HEK293 (cell line): ENCODE measurements at regions not wholly inside any gene's neighbourhood (a gene's known extent, or its start where the extent isn't known, plus 50 kb on each side); places are given as distances from the start of the nearest gene placed in this dataset.

Source experiments
- MEIS1 ChIP-seq: sonication (generic); formaldehyde crosslinking; IDR thresholded peaks from 2 replicates; pipeline ENCODE4 v1.8.1; 2022; ENCODE audit warnings: missing genetic modification reagents, mild to moderate bottlenecking, borderline replicate concordance
- MYNN ChIP-seq: fragments of 450-650 bp; formaldehyde crosslinking; IDR thresholded peaks from 2 replicates; pipeline ENCODE4 v1.5.1; 2016; ENCODE audit warnings: missing biosample characterization, missing genetic modification characterization, borderline replicate concordance
- SCRT2 ChIP-seq: fragments of 450-650 bp; formaldehyde crosslinking; IDR thresholded peaks from 2 replicates; pipeline ENCODE4 v1.5.1; 2016; ENCODE audit warnings: missing biosample characterization, missing genetic modification characterization
- WT1 ChIP-seq: fragments of 450-650 bp; formaldehyde crosslinking; IDR thresholded peaks from 2 replicates; pipeline ENCODE4 v1.5.1; 2016; ENCODE audit warnings: missing biosample characterization, missing genetic modification characterization
- YY2 ChIP-seq: fragments of 450-650 bp; formaldehyde crosslinking; IDR thresholded peaks from 2 replicates; pipeline ENCODE4 v1.5.1; 2016; ENCODE audit warnings: missing biosample characterization, missing genetic modification characterization
- ZNF114 ChIP-seq: fragments of 450-650 bp; formaldehyde crosslinking; IDR thresholded peaks from 2 replicates; pipeline ENCODE4 v1.5.0; 2017; ENCODE audit warnings: missing biosample characterization, missing genetic modification characterization
- ZNF121 ChIP-seq: fragments of 450-650 bp; formaldehyde crosslinking; IDR thresholded peaks from 2 replicates; pipeline ENCODE4 v1.5.1; 2016; ENCODE audit warnings: missing biosample characterization, missing genetic modification characterization
- ZNF202 ChIP-seq: fragments of 450-650 bp; formaldehyde crosslinking; IDR thresholded peaks from 2 replicates; pipeline ENCODE4 v1.5.1; 2016; ENCODE audit warnings: missing biosample characterization, missing genetic modification characterization, borderline replicate concordance
- ZNF354C ChIP-seq: fragments of 450-650 bp; formaldehyde crosslinking; IDR thresholded peaks from 2 replicates; pipeline ENCODE4 v1.5.1; 2016; ENCODE audit warnings: missing biosample characterization, missing genetic modification characterization, low read depth, borderline replicate concordance
- ZNF510 ChIP-seq: fragments of 450-650 bp; formaldehyde crosslinking; IDR thresholded peaks from 2 replicates; pipeline ENCODE4 v1.5.1; 2018; ENCODE audit warnings: mild to moderate bottlenecking, missing genetic modification characterization, missing biosample characterization; ENCODE audit not compliant: insufficient replicate concordance
- ZNF514 ChIP-seq: fragments of 450-650 bp; formaldehyde crosslinking; IDR thresholded peaks from 2 replicates; pipeline ENCODE4 v1.5.1; 2016; ENCODE audit warnings: missing biosample characterization, missing genetic modification characterization
- ZNF548 ChIP-seq: fragments of 450-650 bp; formaldehyde crosslinking; IDR thresholded peaks from 2 replicates; pipeline ENCODE4 v1.5.1; 2016; ENCODE audit warnings: missing biosample characterization, missing genetic modification characterization
- ZNF558 ChIP-seq: fragments of 450-650 bp; formaldehyde crosslinking; IDR thresholded peaks from 2 replicates; pipeline ENCODE4 v1.5.1; 2016; ENCODE audit warnings: missing biosample characterization, missing genetic modification characterization
- ZNF571 ChIP-seq: fragments of 450-650 bp; formaldehyde crosslinking; IDR thresholded peaks from 2 replicates; pipeline ENCODE4 v1.5.0; 2017; ENCODE audit warnings: missing biosample characterization, missing genetic modification characterization
- ZNF600 ChIP-seq: fragments of 450-650 bp; formaldehyde crosslinking; IDR thresholded peaks from 2 replicates; pipeline ENCODE4 v1.5.1; 2016; ENCODE audit warnings: missing biosample characterization, missing genetic modification characterization
- ZNF624 ChIP-seq: fragments of 450-650 bp; formaldehyde crosslinking; IDR thresholded peaks from 2 replicates; pipeline ENCODE4 v1.5.1; 2017; ENCODE audit warnings: missing biosample characterization, missing genetic modification characterization
- ZNF76 ChIP-seq: fragments of 450-650 bp; formaldehyde crosslinking; IDR thresholded peaks from 2 replicates; pipeline ENCODE4; 2016; ENCODE audit warnings: low read depth, missing biosample characterization, missing genetic modification characterization, borderline replicate concordance
- ZNF785 ChIP-seq: fragments of 450-650 bp; formaldehyde crosslinking; IDR thresholded peaks from 2 replicates; pipeline ENCODE4 v1.5.1; 2016; ENCODE audit warnings: missing biosample characterization, missing genetic modification characterization
- ZNF843 ChIP-seq: fragments of 450-650 bp; formaldehyde crosslinking; IDR thresholded peaks from 2 replicates; pipeline ENCODE4 v1.5.1; 2016; ENCODE audit warnings: missing biosample characterization, missing genetic modification characterization
- TF ChIP-seq, protein P1 (sequence below): sonication (generic); formaldehyde crosslinking; IDR thresholded peaks from 2 replicates; pipeline ENCODE4 v1.8.1; 2022; ENCODE audit warnings: mild to moderate bottlenecking, moderate library complexity, missing genetic modification reagents
- TF ChIP-seq, protein P2 (sequence below): fragments of 450-650 bp; formaldehyde crosslinking; IDR thresholded peaks from 2 replicates; pipeline ENCODE4 v1.5.1; 2016; ENCODE audit warnings: missing biosample characterization, missing genetic modification characterization
- TF ChIP-seq, protein P3 (sequence below): fragments of 450-650 bp; formaldehyde crosslinking; IDR thresholded peaks from 2 replicates; pipeline ENCODE4 v1.5.1; 2016; ENCODE audit warnings: missing biosample characterization, missing genetic modification characterization
- TF ChIP-seq, protein P4 (sequence below): fragments of 450-650 bp; formaldehyde crosslinking; IDR thresholded peaks from 2 replicates; pipeline ENCODE4 v1.5.1; 2016; ENCODE audit warnings: missing biosample characterization, missing genetic modification characterization, borderline replicate concordance
- TF ChIP-seq, protein P5 (sequence below): fragments of 450-650 bp; formaldehyde crosslinking; IDR thresholded peaks from 2 replicates; pipeline ENCODE4 v1.5.1; 2016; ENCODE audit warnings: missing biosample characterization, missing genetic modification characterization
- TF ChIP-seq, protein P6 (sequence below): fragments of 450-650 bp; formaldehyde crosslinking; IDR thresholded peaks from 2 replicates; pipeline ENCODE4 v1.5.1; 2016; ENCODE audit warnings: missing biosample characterization, missing genetic modification characterization
- TF ChIP-seq, protein P7 (sequence below): fragments of 450-650 bp; formaldehyde crosslinking; IDR thresholded peaks from 2 replicates; pipeline ENCODE4 v1.5.1; 2016; ENCODE audit warnings: missing biosample characterization, missing genetic modification characterization
- TF ChIP-seq, protein P8 (sequence below): fragments of 450-650 bp; formaldehyde crosslinking; IDR thresholded peaks from 2 replicates; pipeline ENCODE4 v1.5.1; 2016; ENCODE audit warnings: missing biosample characterization, missing genetic modification characterization

DNA sequence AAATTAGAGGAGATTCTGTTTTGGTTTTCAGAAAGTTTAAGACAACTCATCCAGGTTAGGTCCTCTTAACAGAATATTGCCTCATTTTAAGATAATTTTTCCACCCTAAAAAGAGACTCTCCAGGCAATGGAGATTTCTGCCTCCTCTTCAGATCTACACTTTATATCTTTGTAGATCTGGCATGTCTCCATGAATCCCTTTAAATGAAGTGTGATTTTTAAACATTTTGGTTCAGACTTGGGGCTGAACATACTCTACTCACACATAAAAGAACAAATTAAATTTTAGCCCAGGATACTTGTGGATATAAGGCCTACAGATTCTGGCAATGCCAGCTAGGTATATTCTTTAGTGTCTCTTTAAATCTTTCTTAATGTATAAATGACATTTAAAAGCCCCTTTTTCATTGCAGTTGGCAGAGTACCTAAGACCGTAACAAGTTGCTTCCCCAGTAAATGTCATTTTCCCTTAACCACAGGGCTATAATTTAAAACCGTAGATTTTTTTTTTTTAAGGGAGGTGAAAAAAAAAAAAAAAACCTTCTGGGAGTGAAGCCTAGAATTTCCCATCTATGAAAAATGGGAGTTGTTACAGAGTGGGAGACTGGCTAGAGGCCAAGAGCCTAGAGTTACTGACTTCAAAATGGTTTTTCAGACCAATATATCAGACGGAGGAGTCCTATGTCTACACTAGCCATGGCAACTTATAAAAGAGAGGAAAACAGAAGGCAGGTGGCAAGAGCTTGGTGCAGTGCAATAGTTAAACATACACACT lies 207.8 kb upstream of the TARS1 start (continued):
- TF ChIP-seq, protein P1, sequence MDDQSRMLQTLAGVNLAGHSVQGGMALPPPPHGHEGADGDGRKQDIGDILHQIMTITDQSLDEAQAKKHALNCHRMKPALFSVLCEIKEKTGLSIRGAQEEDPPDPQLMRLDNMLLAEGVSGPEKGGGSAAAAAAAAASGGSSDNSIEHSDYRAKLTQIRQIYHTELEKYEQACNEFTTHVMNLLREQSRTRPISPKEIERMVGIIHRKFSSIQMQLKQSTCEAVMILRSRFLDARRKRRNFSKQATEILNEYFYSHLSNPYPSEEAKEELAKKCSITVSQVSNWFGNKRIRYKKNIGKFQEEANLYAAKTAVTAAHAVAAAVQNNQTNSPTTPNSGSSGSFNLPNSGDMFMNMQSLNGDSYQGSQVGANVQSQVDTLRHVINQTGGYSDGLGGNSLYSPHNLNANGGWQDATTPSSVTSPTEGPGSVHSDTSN, result no peak
- TF ChIP-seq ZNF548 (tag by site-specific recombination) (no peak), ZNF114 (tag by site-specific recombination) (no peak), ZNF76 (tag by site-specific recombination) (no peak), ZNF514 (tag by site-specific recombination) (no peak), ZNF843 (tag by site-specific recombination) (peak; percentile 98), ZNF571 (tag by site-specific recombination) (no peak), ZNF600 (tag by site-specific recombination) (no peak), ZNF354C (tag by site-specific recombination) (no peak), MEIS1 (no peak), ZNF202 (no peak), ZNF558 (tag by site-specific recombination) (no peak), MYNN (tag by site-specific recombination) (0 out of 2 replicates have a peak, but pooled peaks have one; percentile 28), ZNF785 (tag by site-specific recombination) (no peak), ZNF510 (tag by site-specific recombination) (peak; percentile 37), YY2 (tag by site-specific recombination) (no peak), ZNF121 (no peak), WT1 (tag by site-specific recombination) (no peak; the same call in 1 of the 2 replicates), ZNF624 (tag by site-specific recombination) (no peak), SCRT2 (tag by site-specific recombination) (peak; percentile 79)
- TF ChIP-seq, protein P2, sequence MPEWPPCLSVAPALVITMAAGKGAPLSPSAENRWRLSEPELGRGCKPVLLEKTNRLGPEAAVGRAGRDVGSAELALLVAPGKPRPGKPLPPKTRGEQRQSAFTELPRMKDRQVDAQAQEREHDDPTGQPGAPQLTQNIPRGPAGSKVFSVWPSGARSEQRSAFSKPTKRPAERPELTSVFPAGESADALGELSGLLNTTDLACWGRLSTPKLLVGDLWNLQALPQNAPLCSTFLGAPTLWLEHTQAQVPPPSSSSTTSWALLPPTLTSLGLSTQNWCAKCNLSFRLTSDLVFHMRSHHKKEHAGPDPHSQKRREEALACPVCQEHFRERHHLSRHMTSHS (tag by site-specific recombination), result no peak
- TF ChIP-seq, protein P3, sequence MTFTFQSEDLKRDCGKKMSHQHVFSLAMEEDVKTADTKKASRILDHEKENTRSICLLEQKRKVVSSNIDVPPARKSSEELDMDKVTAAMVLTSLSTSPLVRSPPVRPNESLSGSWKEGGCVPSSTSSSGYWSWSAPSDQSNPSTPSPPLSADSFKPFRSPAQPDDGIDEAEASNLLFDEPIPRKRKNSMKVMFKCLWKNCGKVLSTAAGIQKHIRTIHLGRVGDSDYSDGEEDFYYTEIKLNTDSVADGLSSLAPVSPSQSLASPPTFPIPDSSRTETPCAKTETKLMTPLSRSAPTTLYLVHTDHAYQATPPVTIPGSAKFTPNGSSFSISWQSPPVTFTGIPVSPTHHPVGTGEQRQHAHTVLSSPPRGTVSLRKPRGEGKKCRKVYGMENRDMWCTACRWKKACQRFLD (tag by site-specific recombination), result no peak
- TF ChIP-seq, protein P4, sequence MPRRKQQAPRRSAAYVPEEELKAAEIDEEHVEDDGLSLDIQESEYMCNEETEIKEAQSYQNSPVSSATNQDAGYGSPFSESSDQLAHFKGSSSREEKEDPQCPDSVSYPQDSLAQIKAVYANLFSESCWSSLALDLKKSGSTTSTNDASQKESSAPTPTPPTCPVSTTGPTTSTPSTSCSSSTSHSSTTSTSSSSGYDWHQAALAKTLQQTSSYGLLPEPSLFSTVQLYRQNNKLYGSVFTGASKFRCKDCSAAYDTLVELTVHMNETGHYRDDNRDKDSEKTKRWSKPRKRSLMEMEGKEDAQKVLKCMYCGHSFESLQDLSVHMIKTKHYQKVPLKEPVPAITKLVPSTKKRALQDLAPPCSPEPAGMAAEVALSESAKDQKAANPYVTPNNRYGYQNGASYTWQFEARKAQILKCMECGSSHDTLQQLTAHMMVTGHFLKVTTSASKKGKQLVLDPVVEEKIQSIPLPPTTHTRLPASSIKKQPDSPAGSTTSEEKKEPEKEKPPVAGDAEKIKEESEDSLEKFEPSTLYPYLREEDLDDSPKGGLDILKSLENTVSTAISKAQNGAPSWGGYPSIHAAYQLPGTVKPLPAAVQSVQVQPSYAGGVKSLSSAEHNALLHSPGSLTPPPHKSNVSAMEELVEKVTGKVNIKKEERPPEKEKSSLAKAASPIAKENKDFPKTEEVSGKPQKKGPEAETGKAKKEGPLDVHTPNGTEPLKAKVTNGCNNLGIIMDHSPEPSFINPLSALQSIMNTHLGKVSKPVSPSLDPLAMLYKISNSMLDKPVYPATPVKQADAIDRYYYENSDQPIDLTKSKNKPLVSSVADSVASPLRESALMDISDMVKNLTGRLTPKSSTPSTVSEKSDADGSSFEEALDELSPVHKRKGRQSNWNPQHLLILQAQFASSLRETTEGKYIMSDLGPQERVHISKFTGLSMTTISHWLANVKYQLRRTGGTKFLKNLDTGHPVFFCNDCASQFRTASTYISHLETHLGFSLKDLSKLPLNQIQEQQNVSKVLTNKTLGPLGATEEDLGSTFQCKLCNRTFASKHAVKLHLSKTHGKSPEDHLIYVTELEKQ, result no peak
- TF ChIP-seq, protein P5, sequence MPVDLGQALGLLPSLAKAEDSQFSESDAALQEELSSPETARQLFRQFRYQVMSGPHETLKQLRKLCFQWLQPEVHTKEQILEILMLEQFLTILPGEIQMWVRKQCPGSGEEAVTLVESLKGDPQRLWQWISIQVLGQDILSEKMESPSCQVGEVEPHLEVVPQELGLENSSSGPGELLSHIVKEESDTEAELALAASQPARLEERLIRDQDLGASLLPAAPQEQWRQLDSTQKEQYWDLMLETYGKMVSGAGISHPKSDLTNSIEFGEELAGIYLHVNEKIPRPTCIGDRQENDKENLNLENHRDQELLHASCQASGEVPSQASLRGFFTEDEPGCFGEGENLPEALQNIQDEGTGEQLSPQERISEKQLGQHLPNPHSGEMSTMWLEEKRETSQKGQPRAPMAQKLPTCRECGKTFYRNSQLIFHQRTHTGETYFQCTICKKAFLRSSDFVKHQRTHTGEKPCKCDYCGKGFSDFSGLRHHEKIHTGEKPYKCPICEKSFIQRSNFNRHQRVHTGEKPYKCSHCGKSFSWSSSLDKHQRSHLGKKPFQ (tag by site-specific recombination), result peak; percentile 68; the same call in 1 of the 2 replicates
- TF ChIP-seq, protein P6, sequence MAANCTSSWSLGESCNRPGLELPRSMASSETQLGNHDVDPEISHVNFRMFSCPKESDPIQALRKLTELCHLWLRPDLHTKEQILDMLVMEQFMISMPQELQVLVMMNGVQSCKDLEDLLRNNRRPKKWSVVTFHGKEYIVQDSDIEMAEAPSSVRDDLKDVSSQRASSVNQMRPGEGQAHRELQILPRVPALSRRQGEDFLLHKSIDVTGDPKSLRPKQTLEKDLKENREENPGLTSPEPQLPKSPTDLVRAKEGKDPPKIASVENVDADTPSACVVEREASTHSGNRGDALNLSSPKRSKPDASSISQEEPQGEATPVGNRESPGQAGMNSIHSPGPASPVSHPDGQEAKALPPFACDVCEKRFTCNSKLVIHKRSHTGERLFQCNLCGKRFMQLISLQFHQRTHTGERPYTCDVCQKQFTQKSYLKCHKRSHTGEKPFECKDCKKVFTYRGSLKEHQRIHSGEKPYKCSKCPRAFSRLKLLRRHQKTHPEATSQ (tag by site-specific recombination), result no peak
- TF ChIP-seq, protein P7, sequence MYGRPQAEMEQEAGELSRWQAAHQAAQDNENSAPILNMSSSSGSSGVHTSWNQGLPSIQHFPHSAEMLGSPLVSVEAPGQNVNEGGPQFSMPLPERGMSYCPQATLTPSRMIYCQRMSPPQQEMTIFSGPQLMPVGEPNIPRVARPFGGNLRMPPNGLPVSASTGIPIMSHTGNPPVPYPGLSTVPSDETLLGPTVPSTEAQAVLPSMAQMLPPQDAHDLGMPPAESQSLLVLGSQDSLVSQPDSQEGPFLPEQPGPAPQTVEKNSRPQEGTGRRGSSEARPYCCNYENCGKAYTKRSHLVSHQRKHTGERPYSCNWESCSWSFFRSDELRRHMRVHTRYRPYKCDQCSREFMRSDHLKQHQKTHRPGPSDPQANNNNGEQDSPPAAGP (tag by site-specific recombination), result no peak
- TF ChIP-seq, protein P8, sequence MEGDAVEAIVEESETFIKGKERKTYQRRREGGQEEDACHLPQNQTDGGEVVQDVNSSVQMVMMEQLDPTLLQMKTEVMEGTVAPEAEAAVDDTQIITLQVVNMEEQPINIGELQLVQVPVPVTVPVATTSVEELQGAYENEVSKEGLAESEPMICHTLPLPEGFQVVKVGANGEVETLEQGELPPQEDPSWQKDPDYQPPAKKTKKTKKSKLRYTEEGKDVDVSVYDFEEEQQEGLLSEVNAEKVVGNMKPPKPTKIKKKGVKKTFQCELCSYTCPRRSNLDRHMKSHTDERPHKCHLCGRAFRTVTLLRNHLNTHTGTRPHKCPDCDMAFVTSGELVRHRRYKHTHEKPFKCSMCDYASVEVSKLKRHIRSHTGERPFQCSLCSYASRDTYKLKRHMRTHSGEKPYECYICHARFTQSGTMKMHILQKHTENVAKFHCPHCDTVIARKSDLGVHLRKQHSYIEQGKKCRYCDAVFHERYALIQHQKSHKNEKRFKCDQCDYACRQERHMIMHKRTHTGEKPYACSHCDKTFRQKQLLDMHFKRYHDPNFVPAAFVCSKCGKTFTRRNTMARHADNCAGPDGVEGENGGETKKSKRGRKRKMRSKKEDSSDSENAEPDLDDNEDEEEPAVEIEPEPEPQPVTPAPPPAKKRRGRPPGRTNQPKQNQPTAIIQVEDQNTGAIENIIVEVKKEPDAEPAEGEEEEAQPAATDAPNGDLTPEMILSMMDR (tag by site-specific recombination), result no peak
